ENCODE measurements at regions not wholly inside any gene's neighbourhood (a gene's known extent, or its start where the extent isn't known, plus 50 kb on each side); places are given as distances from the start of the nearest gene placed in this dataset.

DNA sequence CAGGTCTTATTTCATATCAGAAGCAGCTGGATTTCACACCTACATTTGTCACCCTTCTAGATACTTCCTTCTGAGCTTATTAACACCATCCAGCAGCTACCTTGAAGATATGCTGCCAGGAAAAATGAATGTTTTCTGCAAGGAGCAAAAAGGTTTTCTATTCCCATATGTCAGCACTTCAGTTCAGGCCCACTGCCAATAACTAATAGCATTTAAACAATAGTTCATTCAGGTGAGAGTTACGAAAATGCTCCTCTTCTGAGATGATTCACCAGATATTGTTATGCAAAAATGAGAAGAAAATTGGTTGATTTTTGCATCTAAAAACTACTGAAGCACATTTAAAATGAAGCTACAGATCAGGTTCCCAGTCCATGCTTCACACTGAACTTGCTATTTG, 56.4 kb upstream of the ISL1 start:
- no peak for ATAC-seq
- TF ChIP-seq POLR2A (IDR thresholded peaks at IDR 0.05): no peak
- TF ChIP-seq, protein P1, sequence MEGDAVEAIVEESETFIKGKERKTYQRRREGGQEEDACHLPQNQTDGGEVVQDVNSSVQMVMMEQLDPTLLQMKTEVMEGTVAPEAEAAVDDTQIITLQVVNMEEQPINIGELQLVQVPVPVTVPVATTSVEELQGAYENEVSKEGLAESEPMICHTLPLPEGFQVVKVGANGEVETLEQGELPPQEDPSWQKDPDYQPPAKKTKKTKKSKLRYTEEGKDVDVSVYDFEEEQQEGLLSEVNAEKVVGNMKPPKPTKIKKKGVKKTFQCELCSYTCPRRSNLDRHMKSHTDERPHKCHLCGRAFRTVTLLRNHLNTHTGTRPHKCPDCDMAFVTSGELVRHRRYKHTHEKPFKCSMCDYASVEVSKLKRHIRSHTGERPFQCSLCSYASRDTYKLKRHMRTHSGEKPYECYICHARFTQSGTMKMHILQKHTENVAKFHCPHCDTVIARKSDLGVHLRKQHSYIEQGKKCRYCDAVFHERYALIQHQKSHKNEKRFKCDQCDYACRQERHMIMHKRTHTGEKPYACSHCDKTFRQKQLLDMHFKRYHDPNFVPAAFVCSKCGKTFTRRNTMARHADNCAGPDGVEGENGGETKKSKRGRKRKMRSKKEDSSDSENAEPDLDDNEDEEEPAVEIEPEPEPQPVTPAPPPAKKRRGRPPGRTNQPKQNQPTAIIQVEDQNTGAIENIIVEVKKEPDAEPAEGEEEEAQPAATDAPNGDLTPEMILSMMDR (IDR thresholded peaks at IDR 0.05 in 4 of 5, conservative IDR thresholded peaks at IDR 0.05 in 1 of 5): no peak
- H3K36me3 ChIP-seq: no peaks in the 10 kb centered on the region
- H3K27ac ChIP-seq: no peak overlapping the region
- H3K9me3 ChIP-seq: no peaks in the 10 kb centered on the region
- in situ Hi-C loops (cut with MboI; ENCODE audit: low sequenced_read_pairs in 4 of 4) (no loop called here), intact Hi-C loops (cut with DNase I; ENCODE audit: low total_unique reads) (no loop called here)
- DNase-seq: no peak
- no peak overlapping the region for H3K4me3 ChIP-seq
- no peaks in the 10 kb centered on the region for H3K4me1 ChIP-seq
- no peaks in the 10 kb centered on the region for H3K27me3 ChIP-seq

All from gastrocnemius medialis (tissue), 4 donors.